H54 (cell line): ENCODE measurements at regions not wholly inside any gene's neighbourhood (a gene's known extent, or its start where the extent isn't known, plus 50 kb on each side); places are given as distances from the start of the nearest gene placed in this dataset.
A peak's percentile ranks its signal among the peaks of the same experiment; 100 is the strongest.

Source experiments
- DNase-seq: peaks from one replicate; pipeline ENCODE4 v3.0.0; 2011; ENCODE audit warnings: low spot score, mixed read lengths; ENCODE audit not compliant: insufficient read length
- FAIRE-seq: peaks from 3 replicates; lab custom pipeline; 2011; peaks lifted over from hg19 to GRCh38; lab: Jason Lieb, UNC
- POLR2A ChIP-seq: IDR thresholded peaks from 2 replicates; pipeline ENCODE4 v1.6.1; 2011; ENCODE audit warnings: low read depth, mild to moderate bottlenecking, low read length

GRCh38 chr3:163657088-163657487, 1421.2 kb downstream of the SI start:
- FAIRE-seq, result no peak
- no peak for DNase-seq
- no peak for TF ChIP-seq POLR2A

- DNase-seq (no peak), FAIRE-seq (no peak)
- TF ChIP-seq POLR2A, result no peak
Observed at GRCh38 chr3:163655021-163655420, 1423.3 kb downstream of the SI start.

GRCh38 chr3:163644172-163644571, 1434.1 kb downstream of the SI start:
- DNase-seq, result no peak
- no peak for FAIRE-seq
- TF ChIP-seq POLR2A, result no peak

GRCh38 chr3:163632722-163633121, 1445.6 kb downstream of the SI start:
- DNase-seq, result no peak
- FAIRE-seq, result no peak
- no peak for TF ChIP-seq POLR2A

GRCh38 chr3:163626753-163627152, 1451.5 kb downstream of the SI start:
- DNase-seq, result no peak
- no peak for TF ChIP-seq POLR2A
- FAIRE-seq, result no peak

GRCh38 chr3:163622384-163622783, 1455.9 kb downstream of the SI start:
- FAIRE-seq (no peak), DNase-seq (no peak)
- TF ChIP-seq POLR2A, result no peak

- TF ChIP-seq POLR2A, result no peak
- no peak for FAIRE-seq
Observed at GRCh38 chr3:163614886-163615285, 1463.4 kb downstream of the SI start.

GRCh38 chr3:163605915-163606314, 1472.4 kb downstream of the SI start:
- FAIRE-seq, result no peak
- TF ChIP-seq POLR2A, result no peak
- DNase-seq, result no peak

More at GRCh38 chr3:163614886-163615285, 1463.4 kb downstream of the SI start:
- DNase-seq, result no peak

GRCh38 chr3:163601426-163601825, 1476.9 kb downstream of the SI start:
- no peak for FAIRE-seq

GRCh38 chr3:163587342-163587741, 1491.0 kb downstream of the SI start:
- no peak for TF ChIP-seq POLR2A
- peak; percentile 58 for FAIRE-seq
- no peak for DNase-seq

More at GRCh38 chr3:163601426-163601825, 1476.9 kb downstream of the SI start:
- TF ChIP-seq POLR2A, result no peak
- DNase-seq, result no peak

GRCh38 chr3:163582967-163583366, 1495.3 kb downstream of the SI start:
- FAIRE-seq, result no peak
- DNase-seq, result no peak
- no peak for TF ChIP-seq POLR2A

- no peak for FAIRE-seq
- no peak for DNase-seq
- no peak for TF ChIP-seq POLR2A
Observed at GRCh38 chr3:163577271-163577670, 1501.0 kb downstream of the SI start.

GRCh38 chr3:163576314-163576713, 1502.0 kb downstream of the SI start:
- no peak for TF ChIP-seq POLR2A
- no peak for FAIRE-seq
- no peak for DNase-seq

- no peak for FAIRE-seq
Observed at GRCh38 chr3:163573324-163573723, 1505.0 kb downstream of the SI start.

GRCh38 chr3:163572856-163573255, 1505.4 kb downstream of the SI start:
- TF ChIP-seq POLR2A, result no peak
- FAIRE-seq, result no peak

More at GRCh38 chr3:163573324-163573723, 1505.0 kb downstream of the SI start:
- DNase-seq, result no peak
- TF ChIP-seq POLR2A, result no peak

GRCh38 chr3:163563485-163563884, 1514.8 kb downstream of the SI start:
- DNase-seq (no peak), FAIRE-seq (no peak)
- no peak for TF ChIP-seq POLR2A

More at GRCh38 chr3:163572856-163573255, 1505.4 kb downstream of the SI start:
- no peak for DNase-seq

GRCh38 chr3:163562625-163563024, 1515.7 kb downstream of the SI start:
- FAIRE-seq (no peak), DNase-seq (no peak)
- no peak for TF ChIP-seq POLR2A
